ENCODE measurements at regions not wholly inside any gene's neighbourhood (a gene's known extent, or its start where the extent isn't known, plus 50 kb on each side); places are given as distances from the start of the nearest gene placed in this dataset.

GRCh38 chr9:88326936-88327335 is 61.3 kb upstream of the SPIN1 start:
- DNase-seq, result no peak

- DNase-seq, result no peak
Measured at GRCh38 chr9:88326015-88326414, 62.2 kb upstream of the SPIN1 start.

GRCh38 chr9:88322906-88323566 is 65.2 kb upstream of the SPIN1 start:
- no peak for DNase-seq

- no peak for DNase-seq
Measured at GRCh38 chr9:88321764-88322163, 66.5 kb upstream of the SPIN1 start.

- DNase-seq, result no peak
Measured at GRCh38 chr9:88320748-88321415, 67.4 kb upstream of the SPIN1 start.

- DNase-seq, result no peak
Measured at GRCh38 chr9:88319936-88320747, 68.1 kb upstream of the SPIN1 start.

- DNase-seq, result no peak
Measured at GRCh38 chr9:88313364-88314220, 74.7 kb upstream of the SPIN1 start.

GRCh38 chr9:88312517-88313103 is 75.6 kb upstream of the SPIN1 start:
- no peak for DNase-seq

- no peak for DNase-seq
Measured at GRCh38 chr9:88312045-88312444, 76.2 kb upstream of the SPIN1 start.

- DNase-seq, result no peak
Measured at GRCh38 chr9:88310310-88310980, 77.8 kb upstream of the SPIN1 start.

GRCh38 chr9:88308831-88309560 is 79.2 kb upstream of the SPIN1 start:
- no peak for DNase-seq

- no peak for DNase-seq
Measured at GRCh38 chr9:88307136-88307535, 81.1 kb upstream of the SPIN1 start.

GRCh38 chr9:88303721-88304451 is 84.4 kb upstream of the SPIN1 start:
- peak in 1 of 2 donors; percentile 15 for DNase-seq

GRCh38 chr9:88302579-88303324 is 85.5 kb upstream of the SPIN1 start:
- no peak for DNase-seq

- DNase-seq, result no peak
Measured at GRCh38 chr9:88300556-88300955, 87.7 kb upstream of the SPIN1 start.

- DNase-seq, result no peak
Measured at GRCh38 chr9:88291856-88292255, 96.4 kb upstream of the SPIN1 start.

GRCh38 chr9:88291056-88291455 is 97.2 kb upstream of the SPIN1 start:
- no peak for DNase-seq

GRCh38 chr9:88289532-88289931 is 98.7 kb upstream of the SPIN1 start:
- no peak for DNase-seq

- DNase-seq, result no peak
Measured at GRCh38 chr9:88287972-88288371, 100.3 kb upstream of the SPIN1 start.

Data from hippocampal formation (tissue), 2 donors.